HG02981 (cell line): ENCODE measurements at regions not wholly inside any gene's neighbourhood (a gene's known extent, or its start where the extent isn't known, plus 50 kb on each side); places are given as distances from the start of the nearest gene placed in this dataset.
"Not testable (repeated sequence)": the region's sequence is repeated elsewhere in the genome, so short reads cannot be mapped to it uniquely, and the experiment has no call there.

ENCODE experiments used
- ATAC-seq: cut with Tn5 transposase; IDR thresholded peaks from one replicate; pipeline ENCODE4 v1.9.1; 2021; ENCODE audit warnings: mild to moderate bottlenecking, moderate library complexity; ENCODE audit not compliant: unreplicated experiment

- ATAC-seq, result no peak
These were observed 801.1 kb upstream of the SLC35B3 start for GRCh38 chr6:9236443-9236842.

GRCh38 chr6:9233686-9234085 is 798.3 kb upstream of the SLC35B3 start:
- no peak for ATAC-seq

GRCh38 chr6:9233226-9233625 is 797.9 kb upstream of the SLC35B3 start:
- ATAC-seq, result no peak

- ATAC-seq, result no peak
These were observed 790.1 kb upstream of the SLC35B3 start for GRCh38 chr6:9225441-9225871.

GRCh38 chr6:9224539-9224938 is 789.2 kb upstream of the SLC35B3 start:
- no peak for ATAC-seq

- not testable (repeated sequence) for ATAC-seq
These were observed 778.4 kb upstream of the SLC35B3 start for GRCh38 chr6:9213717-9214116.

GRCh38 chr6:9208966-9209365 is 773.6 kb upstream of the SLC35B3 start:
- ATAC-seq, result no peak

- ATAC-seq, result no peak
These were observed 770.3 kb upstream of the SLC35B3 start for GRCh38 chr6:9205645-9206044.

- ATAC-seq, result no peak
These were observed 768.8 kb upstream of the SLC35B3 start for GRCh38 chr6:9204171-9204570.

- no peak for ATAC-seq
These were observed 765.4 kb upstream of the SLC35B3 start for GRCh38 chr6:9200712-9201111.

GRCh38 chr6:9197726-9198125 is 762.4 kb upstream of the SLC35B3 start:
- ATAC-seq, result no peak

GRCh38 chr6:9195322-9195721 is 760.0 kb upstream of the SLC35B3 start:
- no peak for ATAC-seq

- ATAC-seq, result no peak
These were observed 757.1 kb upstream of the SLC35B3 start for GRCh38 chr6:9192405-9192909.

- no peak for ATAC-seq
These were observed 750.8 kb upstream of the SLC35B3 start for GRCh38 chr6:9186148-9186547.

- no peak for ATAC-seq
These were observed 742.7 kb upstream of the SLC35B3 start for GRCh38 chr6:9178071-9178470.

- ATAC-seq, result no peak
These were observed 737.9 kb upstream of the SLC35B3 start for GRCh38 chr6:9173229-9173628.

- no peak for ATAC-seq
These were observed 736.8 kb upstream of the SLC35B3 start for GRCh38 chr6:9172096-9172495.

- ATAC-seq, result no peak
These were observed 733.3 kb upstream of the SLC35B3 start for GRCh38 chr6:9168669-9169068.

- no peak for ATAC-seq
These were observed 726.4 kb upstream of the SLC35B3 start for GRCh38 chr6:9161731-9162130.

- ATAC-seq, result no peak
These were observed 723.7 kb upstream of the SLC35B3 start for GRCh38 chr6:9159051-9159450.

- ATAC-seq, result no peak
These were observed 720.5 kb upstream of the SLC35B3 start for GRCh38 chr6:9155836-9156235.

GRCh38 chr6:9143140-9143539 is 707.8 kb upstream of the SLC35B3 start:
- ATAC-seq, result no peak

- ATAC-seq, result no peak
These were observed 705.7 kb upstream of the SLC35B3 start for GRCh38 chr6:9140951-9141460.
